Fibroblast of gingiva (primary cell): ENCODE measurements at regions not wholly inside any gene's neighbourhood (a gene's known extent, or its start where the extent isn't known, plus 50 kb on each side); places are given as distances from the start of the nearest gene placed in this dataset.

Source experiments
- DNase-seq: peaks from one replicate; pipeline ENCODE4 v3.0.0-alpha.2; 2011; ENCODE audit warnings: low read depth

DNA sequence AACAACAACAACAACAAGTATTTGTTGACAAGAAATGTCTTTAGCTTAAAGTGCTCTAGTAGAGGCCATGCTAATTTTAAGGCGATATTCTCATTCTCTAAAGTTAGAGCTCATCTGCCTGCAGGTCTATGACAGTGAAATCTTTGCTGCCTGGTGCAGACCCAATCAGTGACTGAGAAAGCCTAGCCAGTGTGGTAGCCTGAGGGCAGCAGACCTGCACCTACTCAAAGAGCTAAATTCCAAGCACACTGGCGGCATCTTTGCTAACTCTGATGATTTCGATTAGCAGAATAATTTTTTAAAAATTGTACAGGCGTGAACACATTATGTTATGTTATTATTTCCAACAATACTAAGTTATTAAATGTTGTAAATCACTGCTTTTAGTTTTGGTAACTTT, 228.8 kb upstream of the RGMA start:
- DNase-seq = no peak

DNA sequence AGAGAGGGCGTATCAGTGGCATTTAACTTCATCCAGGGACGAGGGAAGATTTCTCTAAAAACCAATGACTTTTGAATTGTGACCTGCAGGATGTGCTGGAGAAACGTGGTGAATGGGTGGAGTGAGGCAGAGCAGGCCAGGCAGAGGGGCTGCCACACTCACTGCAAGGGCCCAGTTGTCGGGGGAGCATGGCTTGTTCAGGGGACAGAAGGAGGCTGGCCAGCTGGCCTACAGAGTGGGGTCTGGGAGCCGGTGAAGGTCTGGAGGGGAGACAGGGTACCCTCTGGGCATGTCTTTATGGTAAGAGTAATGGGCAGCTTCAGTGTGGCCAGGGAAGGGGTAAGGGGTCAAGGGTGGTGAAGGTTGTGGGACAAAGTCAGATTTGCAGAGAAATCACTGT, 225.2 kb upstream of the RGMA start:
- DNase-seq = no peak

DNA sequence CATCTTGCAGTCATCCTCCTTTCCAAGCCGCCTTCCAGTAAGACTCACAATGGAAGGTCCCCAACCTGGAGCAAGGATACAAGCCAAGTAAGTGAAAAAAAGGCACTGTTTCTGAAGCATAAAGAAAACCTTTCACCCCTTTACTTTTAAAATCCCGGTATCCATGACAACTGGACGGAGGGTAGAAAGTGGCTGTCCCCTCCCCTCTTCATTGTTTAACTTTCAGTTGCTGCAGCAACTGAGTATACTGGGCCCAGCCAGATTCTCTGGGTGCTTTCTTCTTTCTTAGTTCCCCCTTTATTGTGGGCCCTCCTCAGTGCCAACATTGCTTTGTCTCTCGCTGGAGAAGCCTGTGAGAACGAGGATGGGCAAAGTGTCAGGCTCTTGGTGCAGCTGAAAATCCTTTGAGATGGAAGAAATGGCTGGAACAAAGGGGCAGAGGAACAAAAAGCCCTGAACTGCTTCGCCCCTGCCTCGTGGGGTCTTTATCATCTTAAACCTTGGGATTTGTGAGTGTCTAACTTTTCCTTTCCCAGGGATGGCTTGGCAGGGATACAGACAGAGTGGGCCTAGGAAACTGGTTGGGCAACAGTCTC, 224.0 kb upstream of the RGMA start:
- no peak for DNase-seq

GRCh38 chr15:93311620-93312019, 222.6 kb upstream of the RGMA start:
- no peak for DNase-seq

DNA sequence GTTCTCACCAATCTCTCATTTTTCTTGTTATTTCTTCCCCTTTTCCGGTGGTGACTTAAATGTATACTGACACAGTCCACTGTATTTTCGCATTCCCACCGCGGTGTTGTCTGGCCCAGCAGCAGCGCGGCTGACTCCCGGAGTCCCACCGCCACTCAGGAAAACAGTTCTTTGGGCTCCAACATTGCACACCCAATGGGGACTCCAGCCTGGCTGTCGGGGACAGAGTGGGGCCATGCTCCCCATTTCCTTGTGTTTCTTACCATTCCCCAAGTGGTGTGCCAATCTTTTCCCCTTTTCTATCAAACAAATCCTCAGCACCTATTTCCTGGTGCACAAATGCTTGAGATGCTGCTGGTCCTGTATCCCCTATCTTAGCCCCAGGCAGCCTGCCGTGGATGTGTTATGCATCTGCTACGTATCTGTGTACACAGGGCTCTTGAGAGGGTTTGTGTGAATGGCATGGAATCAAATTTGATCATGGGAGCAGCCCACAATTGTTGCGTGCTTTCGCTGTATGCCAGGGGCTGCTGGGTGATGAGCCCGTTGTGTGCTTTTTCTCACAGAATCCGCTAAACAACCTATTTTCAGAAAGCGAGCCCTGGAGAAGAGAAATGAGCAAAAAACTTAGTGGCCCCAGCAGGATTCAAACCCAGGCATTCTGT, 219.1 kb upstream of the RGMA start:
- no peak for DNase-seq

GRCh38 chr15:93307513-93307912, 218.5 kb upstream of the RGMA start:
- DNase-seq = no peak

DNA sequence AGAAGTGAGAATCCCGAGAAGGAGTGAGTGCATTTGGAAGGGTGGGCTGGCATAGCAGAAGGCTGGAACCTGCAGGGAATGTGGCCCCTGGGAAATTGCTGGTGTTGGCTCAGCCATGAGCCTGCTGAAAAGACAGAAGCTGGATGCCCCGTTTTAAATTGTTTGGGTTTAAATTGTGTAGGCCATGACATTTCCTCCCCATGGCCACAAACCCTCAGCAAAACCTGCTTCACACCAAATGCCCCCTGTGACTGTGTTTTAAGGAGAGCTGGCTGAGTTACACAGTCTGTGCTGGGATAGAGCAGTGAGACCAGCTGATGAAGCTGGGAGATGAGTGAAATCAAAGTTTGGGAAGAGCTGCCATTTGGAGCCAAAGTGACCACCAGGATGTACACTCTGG, 216.3 kb upstream of the RGMA start:
- DNase-seq = no peak

DNA sequence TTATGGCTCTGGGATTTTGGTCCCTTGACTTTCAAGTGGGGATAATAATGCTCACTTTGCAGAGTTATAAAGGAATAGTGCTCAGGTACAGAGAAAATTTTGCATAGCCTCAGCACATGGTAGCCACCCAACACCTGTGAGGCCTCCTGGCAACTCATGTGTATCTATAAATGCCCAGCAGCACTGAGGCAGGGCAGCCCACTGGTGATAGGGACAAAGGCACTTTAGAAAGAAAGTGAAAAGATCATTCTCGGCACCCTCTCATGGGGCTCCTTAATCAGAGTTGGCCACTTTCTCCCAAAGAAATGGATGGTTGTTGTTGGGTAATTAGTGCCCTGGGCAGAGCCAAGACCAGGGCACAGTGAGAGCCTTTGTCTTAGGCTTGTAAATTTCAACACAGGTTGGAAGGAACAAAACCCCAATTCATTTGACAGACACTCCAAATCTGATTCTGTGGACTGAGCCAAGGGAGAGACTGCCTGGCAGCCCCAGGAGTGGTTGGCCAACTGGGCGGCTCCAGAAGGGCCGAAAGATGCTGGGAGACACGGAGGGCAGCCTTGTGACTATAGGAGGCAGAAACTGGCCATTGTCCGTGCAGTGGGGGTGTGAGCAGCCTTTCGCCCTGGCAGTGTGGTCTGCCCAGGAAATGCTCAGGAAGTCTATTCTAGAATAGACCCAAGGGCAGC, 213.2 kb upstream of the RGMA start:
- no peak for DNase-seq

- DNase-seq = no peak
Measured at GRCh38 chr15:93300796-93301195, 211.8 kb upstream of the RGMA start.

DNA sequence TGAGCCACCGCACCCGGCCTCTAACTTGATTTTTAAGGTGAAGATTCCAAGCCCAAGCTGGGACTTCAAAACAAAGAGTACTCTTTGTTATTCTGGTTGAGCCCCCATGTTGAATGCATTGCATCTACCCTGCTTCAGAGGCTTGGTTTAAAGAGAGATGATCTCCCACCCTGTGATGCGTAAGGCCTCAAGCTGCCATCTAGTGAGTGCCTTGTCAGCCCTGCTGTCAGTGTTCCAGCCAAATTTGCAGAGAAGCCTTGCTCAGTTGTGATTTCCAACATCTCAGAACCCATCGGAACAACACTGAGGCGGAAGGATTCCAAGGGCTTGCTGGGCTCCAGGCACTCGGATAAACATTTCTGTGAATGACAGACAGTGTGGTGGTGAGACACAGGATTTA, 210.7 kb upstream of the RGMA start:
- no peak for DNase-seq

DNA sequence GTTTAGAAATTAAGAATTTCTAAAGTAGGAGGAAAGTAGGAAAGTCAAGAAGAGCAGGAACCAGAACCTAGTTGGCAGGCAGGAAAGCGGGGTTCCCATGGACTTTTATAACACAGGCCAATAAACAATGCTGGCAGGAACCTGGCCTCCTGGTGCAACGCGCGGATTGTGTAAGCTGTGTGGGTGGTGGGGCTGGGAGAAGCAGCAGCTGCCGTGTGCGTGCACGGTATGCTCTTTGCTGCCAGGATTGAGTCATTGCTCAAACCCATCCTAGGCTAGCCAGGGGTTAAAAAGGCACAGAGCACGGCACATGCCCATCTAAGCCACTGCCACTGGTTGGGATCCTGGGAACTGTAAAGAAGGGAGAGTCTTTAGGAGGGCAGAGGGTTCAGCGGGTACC, 209.9 kb upstream of the RGMA start:
- no peak for DNase-seq

GRCh38 chr15:93296759-93297500, 207.9 kb upstream of the RGMA start:
- no peak for DNase-seq

GRCh38 chr15:93294896-93295295, 205.9 kb upstream of the RGMA start:
- no peak for DNase-seq

GRCh38 chr15:93294066-93294465, 205.1 kb upstream of the RGMA start:
- DNase-seq = no peak

DNA sequence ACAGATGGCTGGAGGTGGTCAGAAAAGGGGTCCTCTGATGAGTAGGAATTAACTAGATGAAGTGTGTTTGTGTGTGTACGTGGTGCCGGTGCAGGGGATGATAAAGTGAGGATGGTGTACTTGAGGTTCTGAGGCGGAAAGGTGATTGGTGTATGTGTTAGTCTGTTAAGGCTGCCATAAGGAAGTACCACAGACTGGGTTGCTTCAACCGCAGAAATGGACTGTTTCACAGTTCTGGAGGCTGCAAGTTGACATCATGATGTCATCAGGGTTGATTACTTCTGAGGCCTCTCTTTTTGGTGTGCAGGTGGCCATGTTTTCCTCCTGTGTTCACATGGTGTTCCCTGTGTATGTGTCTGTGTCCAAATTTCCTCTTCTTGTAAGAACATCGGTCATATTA, 202.4 kb upstream of the RGMA start:
- DNase-seq = no peak

DNA sequence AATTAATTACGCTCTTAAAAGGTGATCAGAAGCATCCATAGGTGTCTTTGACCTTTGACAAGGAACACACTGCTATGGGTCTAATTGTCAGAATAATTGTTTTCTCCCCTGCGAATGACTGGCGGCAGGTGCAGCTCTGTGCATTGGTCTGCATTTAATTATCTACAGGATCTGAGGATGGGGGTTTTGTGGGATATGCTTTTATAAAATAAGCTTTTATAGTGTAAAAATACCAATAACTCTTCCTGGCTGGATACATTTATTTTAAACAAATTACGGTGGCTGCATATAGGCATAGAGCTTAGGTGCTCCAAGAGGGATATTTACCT, 201.6 kb upstream of the RGMA start:
- no peak for DNase-seq

- DNase-seq = no peak
Measured at GRCh38 chr15:93289941-93290617, 201.1 kb upstream of the RGMA start.

DNA sequence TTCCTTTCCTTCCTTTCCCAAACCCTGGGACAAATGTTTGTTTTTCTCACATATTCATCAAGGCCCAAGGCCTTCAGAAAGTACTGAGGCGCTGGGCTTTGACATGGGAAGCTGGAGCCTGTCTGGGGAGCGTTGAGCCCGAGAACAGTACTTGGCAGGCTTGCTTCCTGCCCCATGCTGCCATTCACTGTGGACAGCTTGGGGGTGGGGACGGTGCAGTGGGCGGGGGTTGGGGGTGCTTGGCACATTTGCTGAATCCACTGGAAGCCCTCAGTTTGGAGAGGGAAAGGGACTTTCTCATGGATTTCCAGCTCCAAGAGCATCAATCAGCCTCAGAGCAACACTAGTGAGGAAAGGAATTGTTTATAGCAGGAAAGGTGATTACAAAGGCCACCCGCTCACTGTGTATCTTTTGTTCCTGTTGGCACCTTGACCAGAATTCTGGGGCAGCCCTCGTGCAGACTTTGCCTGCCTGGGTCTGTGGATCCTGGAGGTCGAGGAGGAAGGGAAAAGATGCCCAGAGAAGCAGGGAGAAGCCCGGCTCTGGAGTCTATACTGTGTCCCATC, 199.8 kb upstream of the RGMA start:
- DNase-seq = no peak

GRCh38 chr15:93286446-93286845, 197.4 kb upstream of the RGMA start:
- no peak for DNase-seq

GRCh38 chr15:93283854-93284253, 194.8 kb upstream of the RGMA start:
- DNase-seq = no peak

GRCh38 chr15:93282808-93283207, 193.8 kb upstream of the RGMA start:
- no peak for DNase-seq

- DNase-seq = no peak
Measured at GRCh38 chr15:93278783-93279182, 189.8 kb upstream of the RGMA start.
